BJ (cell line): ENCODE measurements at regions not wholly inside any gene's neighbourhood (a gene's known extent, or its start where the extent isn't known, plus 50 kb on each side); places are given as distances from the start of the nearest gene placed in this dataset.
"Not testable (repeated sequence)": the region's sequence is repeated elsewhere in the genome, so short reads cannot be mapped to it uniquely, and the experiment has no call there.

Source experiments
- CTCF ChIA-PET: fragments of 350-600 bp; formaldehyde crosslinking; extraction: SDS; loops from one replicate; lab custom pipeline; 2021; ENCODE audit warnings: antibody characterized with exemption, inconsistent platforms; lab: Yijun Ruan, JAX
- POLR2A ChIA-PET: fragments of 300-600 bp; sonication (Branson Sonifier 250); formaldehyde crosslinking; extraction: SDS; loops from one replicate; lab custom pipeline; 2021; ENCODE audit warnings: antibody characterized with exemption; lab: Charles Lee
- DNase-seq: peaks from one replicate; pipeline ENCODE4 v3.0.0-alpha.2; 2011; ENCODE audit warnings: low read depth
- H3K27me3 ChIP-seq: 2 replicates; pipeline ENCODE4 v1.6.0; 2011; ENCODE audit warnings: low read length; ENCODE audit not compliant: control insufficient read depth, insufficient read depth
- H3K36me3 ChIP-seq: 2 replicates; pipeline ENCODE4 v1.5.1; 2011; ENCODE audit warnings: low read length; ENCODE audit not compliant: control insufficient read depth, insufficient read depth
- H3K4me3 ChIP-seq: 2 replicates; pipeline ENCODE4 v1.5.1; 2011; ENCODE audit warnings: low read depth, mild to moderate bottlenecking, control low read depth, low read length
- TF ChIP-seq, protein P1 (sequence below): IDR thresholded peaks from 2 replicates; pipeline ENCODE4 v1.5.1; 2011; ENCODE audit warnings: low read depth, mild to moderate bottlenecking, control low read depth, inconsistent platforms, low read length, moderate library complexity; ENCODE audit not compliant: insufficient read depth

DNA sequence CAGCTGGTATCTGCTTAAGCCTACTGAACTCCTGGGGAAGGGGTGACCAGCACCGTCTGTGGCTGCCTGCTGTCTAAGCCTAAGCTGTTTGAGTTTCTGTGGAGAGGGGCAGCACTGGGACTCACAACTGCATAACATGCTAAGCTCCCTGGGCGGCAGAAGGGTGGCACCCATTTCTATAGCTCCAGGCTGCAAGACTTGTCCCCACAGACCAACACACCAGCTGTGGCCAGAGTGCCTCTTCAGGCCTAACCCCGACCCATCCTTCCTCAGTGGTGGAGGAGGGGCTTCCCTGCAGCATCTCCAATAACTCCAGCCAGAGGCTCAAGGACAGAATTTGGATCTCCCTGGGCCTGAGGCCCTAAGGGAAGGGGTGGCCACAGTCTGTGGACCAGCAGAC lies 464.1 kb downstream of the SEMA3D start:
- ChIA-PET CTCF (no interaction called here), POLR2A (no interaction called here)
- TF ChIP-seq, protein P1, sequence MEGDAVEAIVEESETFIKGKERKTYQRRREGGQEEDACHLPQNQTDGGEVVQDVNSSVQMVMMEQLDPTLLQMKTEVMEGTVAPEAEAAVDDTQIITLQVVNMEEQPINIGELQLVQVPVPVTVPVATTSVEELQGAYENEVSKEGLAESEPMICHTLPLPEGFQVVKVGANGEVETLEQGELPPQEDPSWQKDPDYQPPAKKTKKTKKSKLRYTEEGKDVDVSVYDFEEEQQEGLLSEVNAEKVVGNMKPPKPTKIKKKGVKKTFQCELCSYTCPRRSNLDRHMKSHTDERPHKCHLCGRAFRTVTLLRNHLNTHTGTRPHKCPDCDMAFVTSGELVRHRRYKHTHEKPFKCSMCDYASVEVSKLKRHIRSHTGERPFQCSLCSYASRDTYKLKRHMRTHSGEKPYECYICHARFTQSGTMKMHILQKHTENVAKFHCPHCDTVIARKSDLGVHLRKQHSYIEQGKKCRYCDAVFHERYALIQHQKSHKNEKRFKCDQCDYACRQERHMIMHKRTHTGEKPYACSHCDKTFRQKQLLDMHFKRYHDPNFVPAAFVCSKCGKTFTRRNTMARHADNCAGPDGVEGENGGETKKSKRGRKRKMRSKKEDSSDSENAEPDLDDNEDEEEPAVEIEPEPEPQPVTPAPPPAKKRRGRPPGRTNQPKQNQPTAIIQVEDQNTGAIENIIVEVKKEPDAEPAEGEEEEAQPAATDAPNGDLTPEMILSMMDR = no peak
- no peak overlapping the region for H3K4me3 ChIP-seq
- H3K36me3 ChIP-seq = no peaks in the 10 kb centered on the region
- no peak for DNase-seq
- H3K27me3 ChIP-seq = no peaks in the 10 kb centered on the region

DNA sequence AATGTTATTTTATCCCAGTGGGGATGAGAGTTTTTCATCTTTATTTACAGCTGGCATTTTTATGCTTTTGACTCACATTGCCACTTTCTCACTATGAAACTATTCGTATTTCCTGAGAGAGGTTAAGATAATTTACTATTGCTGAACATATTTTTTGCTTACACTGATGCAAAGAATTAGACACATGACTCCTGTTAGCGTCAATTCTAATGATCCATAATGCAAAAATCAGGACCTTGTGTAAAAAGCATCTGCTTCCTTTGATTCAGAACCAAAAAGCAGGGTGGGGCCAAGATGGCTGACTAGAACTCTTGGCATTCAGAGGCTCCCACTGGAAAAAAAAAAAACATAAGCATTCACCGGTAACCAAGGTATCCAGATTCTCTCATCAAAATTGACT lies 464.8 kb downstream of the SEMA3D start:
- Histone ChIP-seq H3K36me3 (no peaks in the 10 kb centered on the region), H3K27me3 (no peaks in the 10 kb centered on the region), H3K4me3 (no peak overlapping the region)
- DNase-seq = no peak
- POLR2A ChIA-PET = no interaction called here
- CTCF ChIA-PET = interaction anchor here (0.7 kb wide), 1 partner anchor 292 kb away, joined by 3 read pairs; no protein-coding TSS in a partner anchor
- TF ChIP-seq, protein P1 = no peak

DNA sequence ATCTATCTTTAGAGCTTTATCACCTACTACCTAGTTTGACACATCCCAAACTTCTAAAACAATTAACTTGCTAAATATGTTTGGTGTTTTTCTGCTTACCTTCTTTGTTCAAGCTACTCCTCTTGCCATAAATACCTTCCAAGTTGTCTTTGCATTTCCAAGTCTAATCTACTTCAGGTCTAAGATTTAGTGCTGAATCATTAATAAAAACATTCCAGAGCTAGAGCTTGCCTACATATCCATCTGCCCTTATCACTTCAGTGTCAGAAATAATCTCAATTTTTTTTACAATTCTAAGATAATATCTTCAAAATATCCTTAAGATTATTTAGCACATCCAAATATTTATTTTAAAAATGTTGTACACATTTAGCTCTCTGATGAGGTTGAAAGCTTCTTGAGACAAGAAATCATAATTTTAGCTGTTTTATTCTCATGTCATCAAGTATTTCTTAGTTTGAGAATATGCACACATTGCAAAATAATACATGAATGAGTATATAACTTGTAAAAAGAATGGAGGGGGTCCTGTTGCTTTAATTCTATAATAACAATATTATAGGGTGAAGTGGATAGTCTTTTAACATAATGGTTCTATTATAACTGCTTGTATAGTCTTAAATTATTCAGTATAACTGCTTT lies 466.3 kb downstream of the SEMA3D start:
- Histone ChIP-seq H3K36me3 (no peaks in the 10 kb centered on the region), H3K27me3 (no peaks in the 10 kb centered on the region), H3K4me3 (no peak overlapping the region)
- DNase-seq = no peak
- ChIA-PET CTCF (no interaction called here), POLR2A (no interaction called here)
- TF ChIP-seq, protein P1 = no peak

DNA sequence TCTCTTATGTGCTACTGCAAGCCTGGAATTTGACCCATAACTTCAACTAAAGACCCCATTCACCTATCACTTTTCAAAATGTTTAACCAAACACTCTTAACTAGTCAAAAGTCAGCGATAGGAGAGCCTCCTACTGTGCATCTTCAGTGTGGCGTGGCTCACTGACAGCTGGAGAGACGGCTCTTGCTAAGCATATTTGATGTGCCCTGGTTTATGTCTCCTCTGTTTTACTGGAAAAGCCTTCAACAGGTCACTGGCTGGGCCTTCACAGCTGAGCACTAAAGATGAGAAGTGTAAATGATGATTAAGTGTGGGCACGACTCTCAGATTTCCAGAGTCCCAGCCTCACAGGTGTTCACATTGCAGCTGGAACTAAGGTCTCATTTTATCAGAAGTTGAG lies 472.1 kb downstream of the SEMA3D start:
- DNase-seq = no peak
- POLR2A ChIA-PET = no interaction called here
- CTCF ChIA-PET = no interaction called here

DNA sequence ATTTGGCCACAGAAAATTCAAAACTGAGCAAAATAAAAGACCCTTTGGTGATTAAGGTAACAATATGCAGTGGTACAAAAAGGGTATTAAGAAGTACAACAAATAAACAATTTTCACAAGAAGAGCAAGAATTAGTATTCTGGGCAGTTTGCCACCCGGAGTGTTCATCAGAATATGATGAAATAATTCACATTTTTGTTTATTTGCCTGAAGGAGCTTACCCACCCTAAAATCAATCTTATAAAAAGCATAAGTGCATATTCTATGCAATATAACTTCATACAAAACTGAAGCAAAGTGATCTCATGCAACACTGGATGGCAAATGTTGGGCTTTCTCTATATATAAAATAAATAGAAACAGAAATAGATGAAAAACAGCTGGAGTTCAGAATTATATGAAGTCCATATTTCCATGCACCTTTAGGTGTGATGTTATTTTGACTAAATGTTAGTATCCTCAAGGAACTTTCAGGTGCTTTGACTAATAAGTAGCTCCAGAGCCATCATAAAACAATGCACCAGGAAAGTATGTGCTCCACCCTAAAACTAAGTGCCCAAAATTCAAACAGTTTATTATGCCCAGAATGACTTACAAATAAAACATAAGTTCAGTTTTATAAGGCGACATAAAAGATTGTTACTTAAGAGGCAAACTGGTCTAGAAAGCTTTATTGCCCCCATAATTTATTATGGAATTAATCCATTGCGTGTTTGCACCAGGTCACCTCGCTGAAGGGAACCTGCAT lies 474.3 kb downstream of the SEMA3D start:
- CTCF ChIA-PET = interaction anchor here (0.6 to 0.7 kb wide), 2 partner anchors 13 to 776 kb away, joined by 3 read pairs; no protein-coding TSS in a partner anchor
- H3K27me3 ChIP-seq = no peaks in the 10 kb centered on the region
- POLR2A ChIA-PET = no interaction called here
- H3K4me3 ChIP-seq = no peak overlapping the region
- no peak for DNase-seq
- TF ChIP-seq, protein P1 = no peak
- no peaks in the 10 kb centered on the region for H3K36me3 ChIP-seq

More for the DNA sequence above, 472.1 kb downstream of the SEMA3D start:
- TF ChIP-seq, protein P1 = no peak
- Histone ChIP-seq H3K27me3 (no peaks in the 10 kb centered on the region), H3K36me3 (no peaks in the 10 kb centered on the region), H3K4me3 (no peak overlapping the region)

DNA sequence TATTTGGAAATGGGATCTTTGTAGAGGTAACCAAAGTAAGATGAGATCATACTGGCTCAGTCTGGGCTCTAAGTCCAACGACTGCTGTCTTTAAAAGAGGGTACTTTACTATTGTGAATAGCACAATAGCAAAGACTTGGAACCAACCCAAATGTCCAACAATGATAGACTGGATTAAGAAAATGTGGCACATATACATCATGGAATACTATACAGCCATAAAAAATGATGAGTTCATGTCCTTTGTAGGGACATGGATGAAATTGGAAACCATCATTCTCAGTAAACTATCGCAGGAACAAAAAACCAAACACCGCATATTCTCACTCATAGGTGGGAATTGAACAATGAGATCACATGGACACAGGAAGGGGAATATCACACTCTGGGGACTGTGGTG lies 476.3 kb downstream of the SEMA3D start:
- H3K4me3 ChIP-seq, DNase-seq, H3K36me3 ChIP-seq, CTCF ChIA-PET, POLR2A ChIA-PET, H3K27me3 ChIP-seq: not testable (repeated sequence)
